HG03045 (cell line): ENCODE measurements at regions not wholly inside any gene's neighbourhood (a gene's known extent, or its start where the extent isn't known, plus 50 kb on each side); places are given as distances from the start of the nearest gene placed in this dataset.

Experiments used
- ATAC-seq: cut with Tn5 transposase; IDR thresholded peaks from one replicate; pipeline ENCODE4 v1.9.1; 2021; ENCODE audit warnings: mild to moderate bottlenecking, moderate library complexity; ENCODE audit not compliant: unreplicated experiment

DNA sequence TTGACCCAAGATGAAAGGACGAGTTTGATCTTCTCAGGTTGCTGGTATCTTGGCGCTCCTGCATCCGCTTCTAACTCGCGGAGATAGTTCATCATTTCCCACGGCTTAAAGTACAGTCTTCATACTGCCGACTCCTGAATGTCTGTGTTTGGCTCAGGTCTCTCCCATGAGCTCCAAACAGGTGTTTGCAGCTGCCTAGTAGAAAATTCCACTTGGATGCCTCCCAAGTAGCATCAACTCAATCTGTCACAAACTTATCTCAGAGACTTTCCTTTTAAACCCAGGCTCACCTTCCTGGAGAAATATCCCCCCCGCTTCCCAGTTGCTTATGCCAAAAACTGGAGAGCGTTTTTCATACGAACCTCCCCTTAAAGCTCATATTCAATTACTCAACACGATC, 986.5 kb downstream of the TBC1D22A start:
- no peak for ATAC-seq

DNA sequence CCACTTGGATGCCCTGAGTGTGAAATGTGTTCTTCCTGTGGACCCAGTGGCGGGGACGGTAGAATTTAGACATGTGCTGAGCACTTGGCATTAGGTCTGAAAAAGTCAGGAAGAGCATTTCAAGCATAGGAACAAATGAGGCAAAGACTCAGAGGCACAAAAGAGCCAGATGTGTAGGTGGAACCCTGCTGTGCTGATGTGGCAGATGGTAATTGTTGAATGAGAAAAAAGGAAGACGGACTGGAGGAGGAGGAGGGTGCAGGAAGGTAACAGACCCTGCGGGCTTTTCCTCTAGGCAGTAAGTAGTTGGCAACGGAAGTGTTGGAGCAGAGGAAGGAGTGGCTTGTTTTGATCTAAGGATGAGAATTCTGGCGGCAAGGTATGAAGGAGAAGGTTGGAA, 985.8 kb downstream of the TBC1D22A start:
- ATAC-seq: no peak

DNA sequence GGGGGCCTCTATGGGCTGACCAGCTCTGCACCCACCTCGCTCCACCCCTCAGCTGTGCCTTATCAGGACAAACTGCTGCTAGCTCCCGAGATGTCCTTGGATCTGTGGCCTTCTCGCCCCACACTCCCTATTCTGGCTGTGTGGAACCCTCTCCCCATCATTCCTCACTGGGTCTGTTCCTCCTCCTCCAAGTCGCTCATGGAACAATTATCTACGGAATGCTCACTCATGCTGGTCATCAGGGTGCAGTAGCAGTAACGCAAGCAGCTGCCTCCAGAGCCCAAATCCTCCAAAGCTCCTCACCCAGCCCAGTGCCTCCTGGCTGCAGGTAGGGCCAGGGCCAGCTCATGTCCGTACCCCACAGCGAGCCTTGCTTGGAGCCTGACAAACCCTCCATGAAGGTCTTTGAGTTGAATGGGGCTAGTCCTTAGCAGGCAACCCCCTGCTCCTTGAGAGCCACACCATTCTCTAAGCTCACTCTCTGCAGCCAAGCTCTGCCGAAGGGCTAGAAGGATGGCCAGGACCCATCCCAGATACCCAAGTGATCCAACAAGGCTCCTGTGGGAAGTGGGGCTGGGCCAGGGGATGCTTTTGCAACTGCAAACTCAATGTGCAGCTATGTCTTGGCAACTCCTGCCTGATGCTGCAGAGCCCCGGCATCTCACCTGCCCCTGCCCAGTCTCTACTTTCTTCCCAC, 977.8 kb downstream of the TBC1D22A start:
- ATAC-seq: no peak

DNA sequence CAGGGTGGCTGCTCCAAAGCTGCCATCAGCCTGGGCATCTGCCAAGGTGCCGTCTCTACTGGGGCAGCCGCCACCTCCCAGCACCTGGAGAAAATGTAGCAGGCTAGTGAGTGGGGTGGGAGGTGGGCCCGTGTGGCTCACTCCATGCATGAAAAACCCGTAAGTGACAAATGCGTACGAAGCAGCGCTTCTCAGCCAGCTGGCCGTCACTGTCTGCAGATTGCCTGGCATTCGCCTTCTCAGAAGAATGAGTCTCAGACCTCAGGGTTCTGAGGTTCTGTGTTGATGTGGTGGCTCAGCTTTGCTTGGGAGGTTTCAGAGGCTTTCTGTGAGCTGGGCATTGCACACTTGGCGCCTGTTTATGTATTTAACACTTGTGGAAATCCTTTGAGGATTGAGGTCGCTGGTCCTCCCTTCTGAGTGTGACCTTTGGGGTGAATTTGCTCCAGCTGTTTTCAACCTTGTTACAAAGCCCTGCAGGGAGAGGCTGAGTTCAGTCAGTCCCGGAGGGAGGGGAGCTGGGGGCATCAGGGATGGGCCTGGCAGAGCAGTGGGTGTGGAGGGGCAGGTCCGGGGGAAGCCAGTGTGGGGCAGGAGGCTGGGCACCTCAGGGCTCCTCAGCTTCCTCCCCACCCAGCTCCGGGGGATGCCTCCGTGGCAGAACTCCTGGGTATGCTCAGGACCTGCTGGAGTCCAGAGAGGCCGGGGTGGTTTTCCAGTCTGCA, 977.0 kb downstream of the TBC1D22A start:
- no peak for ATAC-seq

DNA sequence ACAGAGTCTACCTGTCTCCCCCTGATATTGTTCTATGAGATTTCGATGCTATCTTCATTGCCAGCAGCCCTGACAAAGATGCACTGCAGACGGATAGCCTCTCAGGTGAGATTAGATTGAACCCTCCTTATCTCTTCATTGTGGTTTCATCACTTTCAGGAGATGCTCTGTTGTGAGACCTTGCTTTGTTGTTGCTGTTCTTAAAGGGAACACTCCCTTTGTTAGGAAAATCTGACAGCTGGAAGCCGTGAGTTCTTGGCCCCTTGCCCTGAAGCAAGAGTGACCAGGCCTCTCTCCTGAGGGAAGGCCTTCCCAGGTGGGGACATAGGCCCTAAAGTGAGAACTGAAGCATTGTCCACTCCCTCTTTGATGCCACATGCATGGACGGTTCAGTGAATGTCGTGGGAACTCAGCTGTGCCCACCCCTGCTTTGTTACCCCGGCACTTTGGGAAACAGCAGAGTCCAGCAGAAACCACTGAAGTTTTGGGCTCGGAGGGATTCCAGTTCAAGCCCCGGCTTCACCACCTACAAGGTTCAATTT, 976.1 kb downstream of the TBC1D22A start:
- ATAC-seq: no peak

DNA sequence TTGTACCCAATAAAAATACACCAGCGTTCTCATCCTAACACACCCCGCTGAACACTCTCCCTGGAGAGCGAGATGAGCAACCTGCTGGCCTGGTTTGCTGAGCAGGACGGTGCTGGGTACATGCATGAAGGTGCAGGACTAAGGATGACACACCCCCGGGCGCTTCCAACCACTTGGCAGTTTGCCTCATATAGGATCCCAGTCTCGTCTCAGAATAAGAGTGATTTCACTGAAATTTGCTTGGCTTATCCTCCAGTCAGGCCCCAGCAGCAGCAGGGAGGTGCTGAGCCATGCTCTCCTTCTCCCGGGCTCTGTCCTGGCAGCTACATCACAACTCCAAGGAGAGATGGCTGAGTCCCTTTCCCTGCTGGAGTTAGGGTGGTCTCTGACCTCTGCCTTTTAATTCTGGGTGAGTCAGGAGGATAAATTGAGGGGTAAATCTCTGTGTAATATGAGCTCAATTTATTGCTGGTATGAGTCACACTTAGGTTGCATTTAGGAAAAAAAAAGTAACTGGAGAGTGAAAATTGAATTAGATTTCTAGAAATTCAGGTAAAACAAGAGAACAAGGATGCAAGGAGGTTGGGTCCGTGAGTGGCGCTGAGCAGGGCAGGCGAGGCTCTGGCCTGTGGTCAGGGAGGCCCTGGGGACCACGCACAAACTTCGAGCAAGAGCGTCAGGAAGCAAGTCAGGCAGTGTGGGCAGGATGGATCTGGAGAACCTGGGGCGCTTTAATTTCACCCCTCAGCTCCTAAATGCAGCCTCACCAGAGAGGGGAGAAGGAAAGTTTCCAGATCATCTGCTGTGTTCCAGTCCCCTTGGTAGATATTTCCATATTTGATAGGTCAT, 974.0 kb downstream of the TBC1D22A start:
- ATAC-seq: no peak

DNA sequence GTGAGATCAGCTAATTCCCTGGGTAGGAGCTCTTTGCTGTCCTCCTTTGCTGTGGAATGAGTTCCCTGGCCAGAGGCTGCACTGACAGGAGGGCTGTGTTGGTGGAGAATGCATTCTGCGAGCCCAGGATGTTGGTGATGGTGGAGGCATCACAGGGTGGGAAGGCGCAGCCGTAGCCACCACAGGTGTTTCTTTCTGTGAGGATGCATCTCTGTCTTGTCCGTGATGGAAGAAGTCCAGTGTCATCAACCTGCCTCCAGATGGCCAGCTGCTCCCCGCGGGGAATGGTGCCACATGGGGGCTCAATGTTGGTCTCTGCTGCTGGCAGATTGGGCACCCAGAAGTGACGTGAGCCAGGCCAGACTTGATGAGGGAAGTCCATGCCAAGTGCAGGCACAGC, 972.1 kb downstream of the TBC1D22A start:
- no peak for ATAC-seq

DNA sequence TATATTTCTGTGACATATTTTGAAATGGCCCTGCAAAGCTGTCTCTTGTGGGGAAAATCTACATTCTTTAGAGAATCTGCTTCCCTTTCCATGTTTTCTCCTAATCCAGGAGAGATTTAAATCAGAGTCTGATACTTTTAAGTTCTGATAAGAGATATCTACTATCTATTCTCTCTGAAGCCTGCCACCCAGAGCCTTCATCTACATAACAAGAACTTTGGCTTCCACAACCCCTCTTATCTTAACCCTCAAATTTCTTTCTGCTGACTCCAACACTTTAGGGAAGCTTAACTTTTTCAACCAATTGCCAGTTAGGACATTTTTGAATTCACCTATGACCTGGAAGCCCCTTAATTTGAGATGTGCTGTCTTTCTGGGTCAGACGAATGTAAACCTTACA, 965.2 kb downstream of the TBC1D22A start:
- no peak for ATAC-seq

DNA sequence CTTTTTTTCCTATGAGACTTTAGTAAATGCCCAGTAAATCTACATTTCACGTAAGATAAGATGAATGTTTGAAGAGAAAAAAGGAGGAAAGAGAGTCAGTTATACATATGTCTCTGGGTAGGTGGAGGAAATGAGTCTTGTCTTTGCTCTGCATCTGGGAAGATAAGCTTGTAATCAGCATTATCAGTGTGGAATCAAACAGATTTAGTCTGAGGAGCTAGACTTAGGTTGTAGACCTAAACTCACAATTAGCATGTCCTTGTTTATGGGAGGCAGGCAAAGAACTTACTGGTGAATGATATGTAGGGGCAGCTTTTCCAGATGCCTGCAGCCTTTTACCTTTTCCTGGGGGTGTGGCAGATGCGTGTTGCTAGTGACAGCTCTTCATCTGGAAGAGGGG, 962.3 kb downstream of the TBC1D22A start:
- no peak for ATAC-seq

DNA sequence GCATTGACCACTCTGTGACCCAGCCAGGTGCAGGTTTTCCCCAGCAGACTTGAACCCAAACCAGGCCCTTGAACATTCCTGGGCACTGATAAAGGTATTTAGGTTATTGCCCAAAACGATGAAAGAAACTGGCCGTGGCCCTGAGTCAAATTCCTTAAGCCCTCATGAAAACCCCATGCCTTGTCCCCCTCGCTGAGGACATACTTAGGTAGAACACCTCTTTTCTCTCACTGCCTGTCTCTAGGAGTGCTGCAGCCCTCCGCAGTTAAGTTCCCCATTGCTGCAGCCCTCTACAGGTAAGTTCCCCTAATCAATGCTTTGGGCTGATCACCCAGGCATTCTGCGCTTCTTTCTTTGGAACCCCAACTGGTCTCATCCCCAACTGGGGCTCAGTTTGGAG, 961.6 kb downstream of the TBC1D22A start:
- ATAC-seq: no peak

DNA sequence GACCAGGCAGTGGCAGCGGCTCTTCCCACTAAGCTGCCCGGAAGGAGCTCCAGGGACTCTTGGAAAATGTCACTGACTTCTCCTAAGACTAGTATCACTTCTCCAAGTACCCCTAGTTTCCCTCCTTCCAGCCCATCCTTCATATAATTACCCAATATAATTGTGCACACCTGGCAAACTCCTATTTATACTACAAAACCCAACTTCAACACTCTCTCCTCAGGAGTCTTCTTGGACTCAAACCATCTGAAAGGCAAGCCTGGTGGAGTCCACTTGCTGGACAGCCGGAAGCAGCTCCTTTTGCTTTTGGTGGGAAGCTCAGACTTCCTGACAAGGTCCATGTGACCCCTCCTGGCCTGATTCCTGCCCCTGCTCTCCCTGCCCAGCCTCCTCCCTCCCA, 955.9 kb downstream of the TBC1D22A start:
- ATAC-seq: no peak

DNA sequence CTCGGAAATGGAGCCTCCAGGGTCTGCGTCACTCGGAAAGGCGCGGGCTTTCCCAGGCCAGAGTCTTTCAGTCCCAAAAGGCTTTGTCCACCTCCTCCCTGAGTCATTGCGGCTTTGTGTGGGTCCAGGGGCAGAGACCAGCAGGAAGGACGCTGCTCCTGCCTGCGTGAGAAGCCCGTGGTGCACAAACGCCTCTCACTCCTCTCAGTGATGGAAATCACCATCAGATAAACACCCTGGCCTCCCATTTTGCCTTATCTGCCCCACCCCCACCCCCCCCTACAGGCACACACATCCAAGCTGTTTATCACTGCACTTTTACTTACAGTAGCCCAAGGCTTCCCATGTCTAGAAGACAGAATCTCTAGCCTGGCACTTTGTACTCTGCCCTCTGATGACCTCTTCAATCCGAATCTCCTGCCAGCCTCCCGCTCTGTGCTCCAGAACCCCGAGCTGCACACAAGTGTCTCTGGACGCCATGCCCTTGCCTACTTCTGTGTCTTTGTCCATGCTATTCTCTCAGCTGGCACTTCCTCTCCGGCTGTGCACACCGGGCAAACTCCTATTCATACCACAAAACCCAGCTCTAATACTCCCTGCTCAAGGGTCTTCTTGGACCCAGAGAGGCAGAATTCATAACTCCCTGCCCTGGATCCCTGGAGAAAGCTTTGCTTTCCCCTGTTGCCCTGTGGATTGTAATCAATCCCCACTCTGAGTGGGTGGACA, 954.6 kb downstream of the TBC1D22A start:
- ATAC-seq: no peak

DNA sequence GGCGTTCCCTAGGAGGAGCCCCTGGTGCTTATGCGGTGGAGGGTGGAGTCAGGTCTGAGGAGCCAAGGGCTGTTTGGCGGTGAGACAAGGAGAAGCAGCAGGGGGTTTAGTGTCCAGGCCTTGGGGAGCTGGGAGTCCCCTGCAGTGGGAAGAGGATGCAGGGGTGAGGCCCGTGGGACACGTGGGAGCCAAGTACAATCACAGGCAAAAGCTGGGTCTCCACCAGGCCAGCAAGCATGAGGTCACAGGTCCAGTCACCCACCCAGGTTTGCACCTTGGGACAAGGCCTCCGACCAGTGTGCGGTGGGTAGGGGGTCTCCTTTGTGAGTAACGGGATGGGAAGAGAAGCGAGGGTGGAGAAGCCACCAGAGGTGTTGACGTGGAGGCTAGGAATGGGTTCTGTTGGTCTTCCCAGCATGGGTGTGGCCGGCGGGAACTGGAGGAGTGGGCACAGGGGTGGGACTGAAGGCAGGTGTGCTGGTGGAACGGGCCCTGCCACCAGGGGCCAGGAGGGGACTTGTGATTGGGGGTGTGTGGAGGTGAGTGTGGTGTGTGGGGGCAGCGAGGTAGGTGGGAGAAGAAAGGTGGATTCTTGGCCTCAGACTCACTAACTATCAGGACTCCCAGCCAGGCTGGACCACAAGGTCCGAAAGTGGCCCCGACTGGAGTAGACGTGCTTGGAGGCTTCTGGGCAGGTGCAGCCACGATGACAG, 953.6 kb downstream of the TBC1D22A start:
- ATAC-seq: no peak

DNA sequence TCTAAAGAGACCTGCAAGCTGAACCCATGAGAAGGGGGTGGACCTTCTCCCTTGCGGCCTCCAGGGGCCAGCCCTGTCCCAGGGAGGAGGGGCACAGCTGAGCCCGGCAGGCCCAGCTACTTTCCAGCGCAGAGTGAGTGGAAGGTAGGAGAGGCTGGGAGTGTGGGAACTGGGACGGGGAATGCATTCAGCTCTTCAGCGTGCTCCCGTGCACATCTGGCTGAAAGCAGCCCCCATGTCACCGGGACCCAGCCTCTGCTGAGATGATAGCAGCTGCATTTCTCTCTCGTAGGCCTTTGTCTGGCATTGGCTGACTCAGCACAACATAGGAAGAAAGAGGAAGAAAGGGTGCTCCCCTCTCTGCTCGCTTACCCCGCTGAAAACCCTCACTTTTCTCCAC, 951.5 kb downstream of the TBC1D22A start:
- no peak for ATAC-seq

DNA sequence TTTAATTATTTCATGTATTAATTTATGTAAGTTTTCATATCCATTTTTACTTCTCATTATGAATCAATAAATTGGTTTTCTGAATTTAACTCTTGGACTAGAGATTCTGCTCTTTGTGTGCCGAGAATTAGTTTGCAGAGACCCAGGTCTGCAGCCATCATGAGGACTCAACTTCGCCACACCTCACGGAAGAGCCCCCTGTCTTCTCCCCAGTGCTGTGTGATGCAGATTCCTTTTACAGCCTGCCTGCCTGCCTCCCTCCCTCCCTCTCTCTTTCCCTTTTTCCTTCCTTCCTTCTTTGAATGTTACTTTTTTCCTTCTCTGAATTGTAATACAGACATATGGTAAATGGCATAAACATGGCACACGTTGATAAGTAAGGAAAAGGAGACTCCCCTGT, 947.7 kb downstream of the TBC1D22A start:
- no peak for ATAC-seq

DNA sequence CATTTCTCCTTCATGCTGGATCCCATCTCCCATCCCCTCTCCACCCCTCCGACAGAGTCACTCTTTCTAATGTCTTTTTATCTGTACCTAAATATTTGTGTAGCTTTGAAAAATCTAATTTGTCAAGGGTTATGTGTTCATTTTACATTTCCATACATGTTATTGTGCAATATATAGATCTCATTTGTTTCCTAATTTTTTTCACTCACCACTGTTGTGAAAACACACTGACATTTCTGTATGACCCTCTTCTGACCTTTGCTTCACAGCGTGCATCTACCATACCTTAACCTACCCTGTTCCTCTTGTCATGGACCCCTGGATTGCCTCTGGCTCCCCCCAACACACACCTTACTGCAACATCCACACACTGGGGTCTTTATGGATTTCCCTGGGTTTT, 942.9 kb downstream of the TBC1D22A start:
- no peak for ATAC-seq

DNA sequence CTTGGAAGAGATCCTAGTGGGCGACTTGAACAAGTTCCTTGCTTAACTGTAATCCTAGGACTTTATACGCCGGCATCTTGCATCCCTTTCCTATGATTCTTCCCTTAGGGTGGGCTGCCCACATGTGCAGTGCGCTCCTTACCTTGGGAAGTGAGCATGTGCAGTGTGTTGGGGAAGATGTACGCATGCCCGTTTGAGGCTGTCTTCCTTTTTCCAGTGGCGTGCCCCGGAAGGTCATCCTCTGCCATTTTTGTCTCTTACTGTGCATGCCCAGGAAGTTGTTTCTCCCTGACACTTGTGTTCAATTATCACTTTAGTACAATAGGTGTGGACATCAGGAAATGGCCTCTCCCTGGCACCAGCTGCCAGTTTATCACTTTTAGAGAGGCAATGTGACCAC, 936.5 kb downstream of the TBC1D22A start:
- no peak for ATAC-seq

DNA sequence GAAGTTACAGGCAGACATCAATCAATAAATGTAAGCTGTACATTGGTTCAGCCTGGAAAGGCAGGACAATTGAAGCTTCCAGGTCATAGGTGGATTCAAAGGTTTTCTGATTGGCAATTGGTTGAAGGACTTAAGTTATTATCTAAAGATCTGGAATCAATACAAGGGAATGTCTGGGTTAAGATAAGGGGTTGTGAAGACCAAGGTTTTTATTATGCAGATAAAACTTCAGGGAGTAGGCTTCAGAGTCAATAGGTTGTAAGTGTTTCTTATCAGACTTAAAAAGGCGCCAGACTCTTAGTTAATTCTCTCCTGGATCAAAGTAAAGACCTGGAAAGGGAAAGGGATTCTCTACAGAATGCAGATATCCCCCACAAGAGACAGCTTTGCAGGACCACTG, 935.4 kb downstream of the TBC1D22A start:
- no peak for ATAC-seq

DNA sequence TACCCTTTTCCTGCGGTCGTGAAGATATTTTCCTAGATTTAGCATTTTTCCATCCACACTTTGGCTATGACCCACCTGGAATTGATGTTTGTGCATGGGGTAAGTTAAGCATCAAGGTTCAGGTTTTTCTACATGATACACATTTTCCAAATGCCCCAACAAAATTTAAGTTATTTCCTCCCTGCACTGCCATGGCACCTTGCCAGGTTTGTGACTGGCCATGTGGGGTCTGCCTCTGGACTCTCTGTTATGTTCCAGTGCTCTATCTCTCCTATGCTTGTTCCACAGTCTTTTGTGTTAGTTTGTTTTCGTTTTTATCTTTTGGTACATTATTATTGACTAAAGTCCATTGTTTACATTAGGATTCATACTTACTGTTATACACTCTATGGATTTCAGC, 934.3 kb downstream of the TBC1D22A start:
- no peak for ATAC-seq

DNA sequence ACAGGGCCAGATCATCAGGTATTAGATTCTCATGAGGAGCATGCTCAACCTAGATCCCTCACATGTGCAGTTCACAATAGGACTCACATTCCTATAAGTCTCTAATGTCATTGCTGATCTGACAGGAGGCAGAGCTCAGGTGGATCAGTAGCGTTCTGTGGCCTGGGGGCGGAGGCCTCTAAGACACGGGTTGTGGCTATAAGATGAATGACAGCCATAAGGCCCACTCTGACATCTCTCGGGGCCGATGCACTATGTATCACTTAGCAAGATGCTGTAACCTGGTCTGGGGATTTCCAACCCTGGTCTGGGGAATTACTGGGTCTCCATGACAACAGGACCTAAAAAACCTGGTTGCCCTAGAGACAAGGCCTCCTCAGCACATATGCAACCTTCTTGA, 932.7 kb downstream of the TBC1D22A start:
- no peak for ATAC-seq
